Activated CD8-positive, alpha-beta T cell treated with anti-CD3 and anti-CD28 coated beads for 36 hours (primary cell): ENCODE measurements at regions not wholly inside any gene's neighbourhood (a gene's known extent, or its start where the extent isn't known, plus 50 kb on each side); places are given as distances from the start of the nearest gene placed in this dataset.

Experiments
- ATAC-seq: fragments of 200-7000 bp; cut with Tn5 transposase; one replicate; pipeline ENCODE4 v1.10.0; 2021; ENCODE audit warnings: mild to moderate bottlenecking, moderate library complexity
- CTCF ChIA-PET: fragments of 350-600 bp; sonication (Branson Sonifier 250); formaldehyde crosslinking; loops from one replicate; lab custom pipeline; 2021; ENCODE audit warnings: antibody characterized with exemption; lab: Charles Lee
- POLR2A ChIA-PET: fragments of 350-600 bp; sonication (Branson Sonifier 250); formaldehyde crosslinking; loops from one replicate; lab custom pipeline; 2021; ENCODE audit warnings: antibody characterized with exemption; lab: Charles Lee
- DNase-seq: peaks from one replicate; pipeline ENCODE4 v3.0.0-alpha.2; 2020
- H3K27ac Mint-ChIP-seq: one replicate; pipeline ENCODE4 v1.8.0; 2021; ENCODE audit warnings: mild to moderate bottlenecking, mixed read lengths
- H3K27me3 Mint-ChIP-seq: one replicate; pipeline ENCODE4 v1.8.0; 2021; ENCODE audit warnings: mixed read lengths
- H3K36me3 Mint-ChIP-seq: one replicate; pipeline ENCODE4 v1.8.0; 2021; ENCODE audit warnings: low read depth, mixed read lengths
- H3K4me1 Mint-ChIP-seq: one replicate; pipeline ENCODE4 v1.8.0; 2021; ENCODE audit warnings: low read depth, mixed read lengths
- H3K4me3 Mint-ChIP-seq: one replicate; pipeline ENCODE4 v1.8.0; 2021; ENCODE audit warnings: mild to moderate bottlenecking, moderate library complexity, mixed read lengths
- H3K9me3 Mint-ChIP-seq: one replicate; pipeline ENCODE4 v1.8.0; 2021; ENCODE audit warnings: mixed read lengths
- CTCF ChIP-seq: fragments of 200-600 bp; IDR thresholded peaks from one replicate; pipeline ENCODE4 v1.8.0; 2022; ENCODE audit warnings: antibody characterized with exemption, mild to moderate bottlenecking
- intact Hi-C: fragments of 100-400 bp; cut with micrococcal nuclease; formaldehyde crosslinking; loops from one replicate; pipeline ENCODE4 v1.10.0; 2022

DNA sequence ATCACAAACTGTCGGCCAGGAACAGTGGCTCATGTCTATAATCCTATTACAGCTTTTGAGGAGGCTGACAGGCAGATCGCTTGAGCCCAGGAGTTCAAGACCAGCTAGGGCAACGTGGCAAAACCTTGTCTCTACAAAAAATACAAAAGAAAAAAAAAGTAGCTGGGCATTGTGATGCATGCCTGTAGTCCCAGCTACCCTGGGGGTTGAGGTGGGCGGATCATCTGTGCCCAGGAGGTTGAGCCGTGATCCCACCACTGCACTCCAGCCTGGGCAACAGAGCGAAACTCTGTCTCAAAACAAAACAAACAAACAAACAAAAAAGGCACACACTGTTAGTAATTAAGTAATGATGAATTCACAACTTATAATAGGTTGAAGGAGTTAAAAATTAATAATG lies 441.5 kb upstream of the PCDH15 start:
- H3K27ac Mint-ChIP-seq: no peak overlapping the region
- ChIA-PET POLR2A (no interaction called here), CTCF (no interaction called here)
- DNase-seq: no peak
- ATAC-seq: no peak
- H3K36me3 Mint-ChIP-seq: no peaks in the 10 kb centered on the region
- H3K4me3 Mint-ChIP-seq: no peak overlapping the region
- intact Hi-C loops: no loop called here
- H3K9me3 Mint-ChIP-seq: peaks cover 1% of the 10 kb centered on the region
- no peak for TF ChIP-seq CTCF
- H3K4me1 Mint-ChIP-seq: no peaks in the 10 kb centered on the region
- no peaks in the 10 kb centered on the region for H3K27me3 Mint-ChIP-seq

- H3K27me3 Mint-ChIP-seq: no peaks in the 10 kb centered on the region
- H3K4me1 Mint-ChIP-seq: no peaks in the 10 kb centered on the region
- H3K4me3 Mint-ChIP-seq: no peak overlapping the region
- intact Hi-C loops: no loop called here
- POLR2A ChIA-PET: no interaction called here
- H3K9me3 Mint-ChIP-seq: peaks cover 4% of the 10 kb centered on the region
- DNase-seq (no peak), ATAC-seq (no peak)
- no peaks in the 10 kb centered on the region for H3K36me3 Mint-ChIP-seq
- CTCF ChIA-PET: no interaction called here
- no peak for TF ChIP-seq CTCF
- no peak overlapping the region for H3K27ac Mint-ChIP-seq
Measured at GRCh38 chr10:55237462-55237861, 436.4 kb upstream of the PCDH15 start.

DNA sequence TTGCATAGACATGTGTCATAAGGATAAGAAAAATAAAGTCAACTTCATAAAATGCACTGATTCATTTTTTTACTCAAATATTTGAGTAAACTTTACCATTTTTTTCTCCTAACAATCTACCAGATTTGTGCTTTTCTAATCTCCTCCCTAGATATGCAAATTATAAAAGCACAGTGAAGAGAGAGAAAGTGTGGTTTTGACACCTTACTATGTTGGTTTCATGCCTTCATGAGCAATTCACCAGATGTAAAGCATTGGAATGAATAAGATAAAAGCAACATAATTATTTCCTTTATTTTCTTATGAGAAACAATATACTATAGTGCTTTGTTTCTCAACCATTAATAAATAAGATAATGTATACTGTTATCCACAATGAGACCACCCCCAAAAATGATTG lies 432.5 kb upstream of the PCDH15 start:
- Mint-ChIP-seq H3K36me3 (no peaks in the 10 kb centered on the region), H3K4me1 (no peaks in the 10 kb centered on the region), H3K4me3 (no peak overlapping the region), H3K27ac (no peak overlapping the region), H3K9me3 (peaks cover 4% of the 10 kb centered on the region), H3K27me3 (no peaks in the 10 kb centered on the region)
- intact Hi-C loops: no loop called here
- TF ChIP-seq CTCF: no peak
- POLR2A ChIA-PET: no interaction called here
- ATAC-seq (no peak), DNase-seq (no peak)
- CTCF ChIA-PET: no interaction called here

DNA sequence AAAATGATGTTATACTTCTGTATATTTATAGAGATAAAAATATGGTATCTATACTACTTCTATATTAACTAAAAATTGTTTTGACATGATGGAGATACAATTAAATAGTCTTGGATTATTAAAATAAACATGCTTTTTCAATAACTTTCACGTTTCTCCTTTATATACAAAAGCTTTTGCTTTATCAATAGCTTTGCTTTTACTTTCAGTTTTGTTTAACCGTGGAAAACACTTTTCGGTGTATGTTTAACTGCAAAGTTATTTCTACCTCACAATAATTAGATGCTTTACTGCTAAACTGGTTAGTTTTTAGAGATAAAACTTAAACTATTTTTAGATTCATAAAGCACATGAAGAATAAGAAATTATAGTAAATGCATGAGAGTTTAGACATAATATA lies 432.1 kb upstream of the PCDH15 start:
- Mint-ChIP-seq H3K4me3 (no peak overlapping the region), H3K9me3 (peaks cover 4% of the 10 kb centered on the region), H3K4me1 (no peaks in the 10 kb centered on the region), H3K27ac (no peak overlapping the region), H3K27me3 (no peaks in the 10 kb centered on the region), H3K36me3 (no peaks in the 10 kb centered on the region)
- no peak for TF ChIP-seq CTCF
- no peak for DNase-seq
- intact Hi-C loops: no loop called here
- ATAC-seq: no peak
- ChIA-PET CTCF (no interaction called here), POLR2A (no interaction called here)

- Mint-ChIP-seq H3K4me1 (no peaks in the 10 kb centered on the region), H3K9me3 (peaks cover 4% of the 10 kb centered on the region), H3K27me3 (no peaks in the 10 kb centered on the region), H3K27ac (no peak overlapping the region), H3K36me3 (no peaks in the 10 kb centered on the region), H3K4me3 (no peak overlapping the region)
- intact Hi-C loops: no loop called here
- DNase-seq (no peak), ATAC-seq (no peak)
- no peak for TF ChIP-seq CTCF
- ChIA-PET CTCF (no interaction called here), POLR2A (no interaction called here)
Measured at GRCh38 chr10:55232553-55232952, 431.5 kb upstream of the PCDH15 start.
